Prostate gland (tissue), 2 donors: ENCODE measurements at regions not wholly inside any gene's neighbourhood (a gene's known extent, or its start where the extent isn't known, plus 50 kb on each side); places are given as distances from the start of the nearest gene placed in this dataset.

Experiments
- CTCF ChIP-seq, 4 experiments: fragments of 200-600 bp in 2 of 4; fragments of 450-650 bp in 2 of 4; sonication (generic) in 2 of 4; IDR thresholded peaks; 1 replicate in 3 of 4; 2 replicates in 1 of 4; pipeline ENCODE4 v1.5.1; 2016 to 2019; ENCODE audit warnings: antibody characterized with exemption in 4 of 4, mild to moderate bottlenecking in 2 of 4, moderate library complexity in 2 of 4
- POLR2A ChIP-seq: fragments of 450-650 bp; IDR thresholded peaks from one replicate; pipeline ENCODE4 v1.6.1; 2016; ENCODE audit warnings: antibody characterized with exemption, mild to moderate bottlenecking
- POLR2AphosphoS5 ChIP-seq: sonication (generic); formaldehyde crosslinking; IDR thresholded peaks from one replicate; pipeline ENCODE4 v1.6.1; 2017; ENCODE audit warnings: antibody characterized with exemption

DNA sequence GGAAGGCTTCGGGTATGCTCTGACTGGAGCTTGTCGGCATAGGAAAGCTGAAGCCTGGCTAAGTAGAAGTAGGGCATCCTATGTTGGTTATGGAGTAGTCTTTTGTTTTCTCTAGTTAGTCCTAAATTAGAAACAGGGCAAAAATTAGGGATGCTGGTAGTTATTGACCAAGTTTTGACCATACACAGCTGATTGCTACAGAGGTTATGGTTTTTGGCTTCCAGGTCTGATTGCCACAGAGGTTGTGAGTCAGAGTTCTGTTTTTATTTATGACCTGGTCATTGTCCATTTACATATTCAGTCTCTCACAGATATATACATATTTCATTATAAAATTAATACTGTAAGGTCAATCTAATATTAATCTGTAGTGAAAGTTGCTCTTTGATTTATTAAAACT, 219.2 kb downstream of the FSCB start:
- TF ChIP-seq POLR2AphosphoS5 (no peak), CTCF (IDR thresholded peaks at IDR 0.05) (no peak), POLR2A (no peak)
